Vagina (tissue), 2 donors: ENCODE measurements at regions not wholly inside any gene's neighbourhood (a gene's known extent, or its start where the extent isn't known, plus 50 kb on each side); places are given as distances from the start of the nearest gene placed in this dataset.
A peak's percentile ranks its signal among the peaks of the same experiment; 100 is the strongest.

Experiments
- DNase-seq, 2 donors: peaks; one replicate each; pipeline ENCODE4 v3.0.0-alpha.2; 2017; ENCODE audit errors: extremely low spot score in 2 of 2
- H3K27ac ChIP-seq: fragments of 200-600 bp; sonication (generic); one replicate; pipeline ENCODE4 v1.5.1; 2019
- H3K27me3 ChIP-seq: fragments of 200-600 bp; sonication (generic); one replicate; pipeline ENCODE4 v1.5.1; 2019
- H3K36me3 ChIP-seq, 2 donors: fragments of 200-600 bp; sonication (generic); one replicate each; pipeline ENCODE4 v1.5.1; 2017 to 2019
- H3K4me1 ChIP-seq: fragments of 200-600 bp; sonication (generic); one replicate; pipeline ENCODE4 v1.5.1; 2019
- H3K4me3 ChIP-seq, 2 donors: fragments of 200-600 bp; sonication (generic); 1 replicate in 1 of 2; 2 replicates in 1 of 2; pipeline ENCODE4 v1.5.1; 2016 to 2019
- H3K9me3 ChIP-seq: fragments of 200-600 bp; sonication (generic); one replicate; pipeline ENCODE4 v1.5.1; 2019
- POLR2A ChIP-seq, 2 donors: fragments of 450-650 bp; IDR thresholded peaks; one replicate each; pipeline ENCODE4 v1.6.1; 2017; ENCODE audit warnings: antibody characterized with exemption in 2 of 2, mild to moderate bottlenecking in 2 of 2, moderate library complexity in 2 of 2
- POLR2AphosphoS5 ChIP-seq, 2 donors: sonication (generic); formaldehyde crosslinking; IDR thresholded peaks; one replicate each; pipeline ENCODE4 v1.9.0; 2017; ENCODE audit warnings: antibody characterized with exemption in 2 of 2, mild to moderate bottlenecking in 2 of 2, low read depth in 1 of 2; ENCODE audit not compliant: insufficient read depth in 1 of 2
- intact Hi-C: fragments of 100-400 bp; cut with DNase I; formaldehyde crosslinking; loops from one replicate; pipeline ENCODE4 v1.15.1; 2023
- TF ChIP-seq, protein P1 (sequence below), 3 experiments: fragments of 450-650 bp in 2 of 3; fragments of 200-600 bp in 1 of 3; sonication (generic) in 1 of 3; IDR thresholded peaks; one replicate each; pipeline ENCODE4 v1.5.1; 2017 to 2019; ENCODE audit warnings: antibody characterized with exemption in 3 of 3, mild to moderate bottlenecking in 2 of 3, moderate library complexity in 2 of 3

DNA sequence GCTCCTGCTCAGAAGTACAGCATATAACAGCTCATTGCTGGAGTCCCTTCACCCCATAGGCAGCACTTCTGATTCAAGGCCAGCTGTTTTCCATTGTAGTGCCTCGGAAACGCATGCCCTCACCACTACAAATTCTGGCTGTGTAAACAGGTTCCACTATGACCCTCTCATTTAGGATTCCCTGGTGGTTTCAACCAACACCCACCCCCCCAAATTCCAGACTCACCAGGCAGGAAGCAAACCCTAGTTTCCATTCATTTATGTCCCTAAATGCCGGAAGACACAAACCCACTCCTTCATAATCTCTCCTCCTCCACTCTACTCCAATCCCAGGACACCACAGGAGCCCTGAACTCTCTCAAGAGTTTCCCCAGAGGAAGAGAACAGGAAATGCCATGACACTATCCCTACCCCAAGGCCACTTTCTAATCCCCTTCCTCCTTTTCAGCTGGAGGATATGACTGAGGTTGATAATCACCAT, 75.9 kb upstream of the TMPO start:
- no peak for TF ChIP-seq POLR2A (IDR thresholded peaks at IDR 0.05)
- TF ChIP-seq POLR2AphosphoS5 (IDR thresholded peaks at IDR 0.05; ENCODE audit: insufficient read depth in 1 of 2, low read depth in 1 of 2): no peak
- TF ChIP-seq, protein P1, sequence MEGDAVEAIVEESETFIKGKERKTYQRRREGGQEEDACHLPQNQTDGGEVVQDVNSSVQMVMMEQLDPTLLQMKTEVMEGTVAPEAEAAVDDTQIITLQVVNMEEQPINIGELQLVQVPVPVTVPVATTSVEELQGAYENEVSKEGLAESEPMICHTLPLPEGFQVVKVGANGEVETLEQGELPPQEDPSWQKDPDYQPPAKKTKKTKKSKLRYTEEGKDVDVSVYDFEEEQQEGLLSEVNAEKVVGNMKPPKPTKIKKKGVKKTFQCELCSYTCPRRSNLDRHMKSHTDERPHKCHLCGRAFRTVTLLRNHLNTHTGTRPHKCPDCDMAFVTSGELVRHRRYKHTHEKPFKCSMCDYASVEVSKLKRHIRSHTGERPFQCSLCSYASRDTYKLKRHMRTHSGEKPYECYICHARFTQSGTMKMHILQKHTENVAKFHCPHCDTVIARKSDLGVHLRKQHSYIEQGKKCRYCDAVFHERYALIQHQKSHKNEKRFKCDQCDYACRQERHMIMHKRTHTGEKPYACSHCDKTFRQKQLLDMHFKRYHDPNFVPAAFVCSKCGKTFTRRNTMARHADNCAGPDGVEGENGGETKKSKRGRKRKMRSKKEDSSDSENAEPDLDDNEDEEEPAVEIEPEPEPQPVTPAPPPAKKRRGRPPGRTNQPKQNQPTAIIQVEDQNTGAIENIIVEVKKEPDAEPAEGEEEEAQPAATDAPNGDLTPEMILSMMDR (IDR thresholded peaks at IDR 0.05): no peak
- no peak overlapping the region for H3K4me3 ChIP-seq
- intact Hi-C loops: no loop called here
- no peaks in the 10 kb centered on the region for H3K36me3 ChIP-seq
- no peak for DNase-seq
- no peaks in the 10 kb centered on the region for H3K27me3 ChIP-seq
- peaks cover 10% of the 10 kb centered on the region for H3K4me1 ChIP-seq
- H3K27ac ChIP-seq: no peak overlapping the region
- no peaks in the 10 kb centered on the region for H3K9me3 ChIP-seq

DNA sequence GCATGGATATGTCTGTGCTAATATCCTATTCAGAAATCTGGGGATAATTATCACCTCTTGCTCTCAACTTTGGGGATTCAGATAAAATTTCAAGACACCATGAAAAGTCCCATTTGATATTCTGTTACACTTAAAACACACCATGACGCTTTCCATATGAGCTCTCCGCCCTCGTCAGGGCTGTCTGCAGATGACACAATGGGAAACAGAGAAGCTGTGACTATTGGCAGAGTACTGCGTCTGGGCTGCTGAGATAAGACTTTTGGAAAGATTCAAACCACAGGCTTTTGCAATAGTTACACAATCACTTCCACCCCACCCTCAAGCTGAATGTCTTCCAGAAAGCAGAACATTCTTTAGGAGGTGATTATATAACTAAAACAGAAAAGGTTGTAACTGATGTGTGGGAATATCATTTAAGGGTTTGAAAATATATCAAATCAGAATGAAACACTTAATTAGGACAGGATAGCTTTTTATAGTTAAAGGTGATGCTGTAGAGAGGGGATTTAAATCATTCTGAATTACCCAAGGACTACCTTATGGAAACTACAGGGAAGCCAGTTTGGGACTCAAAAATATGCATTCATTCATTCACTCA, 75.3 kb upstream of the TMPO start:
- H3K9me3 ChIP-seq: no peaks in the 10 kb centered on the region
- DNase-seq: no peak
- no peak overlapping the region for H3K27ac ChIP-seq
- no peaks in the 10 kb centered on the region for H3K36me3 ChIP-seq
- H3K27me3 ChIP-seq: no peaks in the 10 kb centered on the region
- TF ChIP-seq POLR2AphosphoS5 (IDR thresholded peaks at IDR 0.05; ENCODE audit: insufficient read depth in 1 of 2, low read depth in 1 of 2): peak in 1 of 2 donors; percentile 57
- no peak for TF ChIP-seq POLR2A (IDR thresholded peaks at IDR 0.05)
- intact Hi-C loops: no loop called here
- peaks cover 10% of the 10 kb centered on the region for H3K4me1 ChIP-seq
- no peak overlapping the region for H3K4me3 ChIP-seq

DNA sequence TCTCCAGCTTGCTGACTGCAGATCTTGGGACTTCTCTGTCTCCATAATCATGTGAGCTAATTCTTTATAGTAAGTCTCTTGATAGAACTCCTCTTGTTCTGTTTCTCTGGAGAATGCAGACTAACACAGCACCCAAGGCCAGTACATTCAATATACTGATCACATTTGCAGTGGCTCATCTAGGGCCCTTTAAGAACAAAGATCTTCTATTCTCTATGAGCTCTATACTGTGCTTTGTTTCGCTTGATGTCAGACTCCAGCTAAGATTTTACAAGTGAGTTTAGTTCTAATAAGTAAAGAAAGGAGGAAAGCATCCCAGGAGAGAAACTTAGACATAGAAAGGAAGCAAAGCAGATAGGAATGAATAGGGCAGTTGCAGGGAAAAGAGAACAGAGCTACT, 69.3 kb upstream of the TMPO start:
- Histone ChIP-seq H3K27ac (no peak overlapping the region), H3K4me1 (no peaks in the 10 kb centered on the region), H3K4me3 (no peak overlapping the region), H3K9me3 (no peaks in the 10 kb centered on the region), H3K27me3 (no peaks in the 10 kb centered on the region), H3K36me3 (no peaks in the 10 kb centered on the region)
- no peak for TF ChIP-seq POLR2A (IDR thresholded peaks at IDR 0.05)
- TF ChIP-seq, protein P1 (IDR thresholded peaks at IDR 0.05): no peak
- TF ChIP-seq POLR2AphosphoS5 (IDR thresholded peaks at IDR 0.05; ENCODE audit: insufficient read depth in 1 of 2, low read depth in 1 of 2): no peak
- intact Hi-C loops: no loop called here
- DNase-seq: no peak

DNA sequence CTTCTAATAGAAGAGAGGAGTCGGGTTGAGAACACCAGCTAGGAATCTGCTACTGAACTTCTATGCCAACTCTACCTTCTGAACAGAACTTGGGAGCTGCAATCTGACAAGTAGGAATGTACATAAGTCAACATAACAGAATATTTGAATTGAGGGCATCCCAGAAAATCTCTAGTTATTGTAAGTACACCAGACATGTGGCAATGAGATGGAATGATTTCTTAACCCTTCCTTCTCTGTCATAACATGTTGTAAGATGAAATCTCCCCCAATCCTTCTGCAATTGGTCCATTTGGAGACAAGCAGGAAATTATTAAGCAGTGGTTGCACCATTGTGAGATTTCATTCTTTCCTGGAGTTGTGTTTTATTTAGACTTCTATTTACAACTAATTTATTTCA, 68.7 kb upstream of the TMPO start:
- Histone ChIP-seq H3K27me3 (no peaks in the 10 kb centered on the region), H3K4me1 (no peaks in the 10 kb centered on the region), H3K27ac (no peak overlapping the region), H3K9me3 (no peaks in the 10 kb centered on the region), H3K36me3 (no peaks in the 10 kb centered on the region), H3K4me3 (no peak overlapping the region)
- DNase-seq: no peak
- no peak for TF ChIP-seq POLR2AphosphoS5 (IDR thresholded peaks at IDR 0.05; ENCODE audit: insufficient read depth in 1 of 2, low read depth in 1 of 2)
- TF ChIP-seq POLR2A (IDR thresholded peaks at IDR 0.05): no peak
- TF ChIP-seq, protein P1 (IDR thresholded peaks at IDR 0.05): no peak
- intact Hi-C loops: no loop called here

DNA sequence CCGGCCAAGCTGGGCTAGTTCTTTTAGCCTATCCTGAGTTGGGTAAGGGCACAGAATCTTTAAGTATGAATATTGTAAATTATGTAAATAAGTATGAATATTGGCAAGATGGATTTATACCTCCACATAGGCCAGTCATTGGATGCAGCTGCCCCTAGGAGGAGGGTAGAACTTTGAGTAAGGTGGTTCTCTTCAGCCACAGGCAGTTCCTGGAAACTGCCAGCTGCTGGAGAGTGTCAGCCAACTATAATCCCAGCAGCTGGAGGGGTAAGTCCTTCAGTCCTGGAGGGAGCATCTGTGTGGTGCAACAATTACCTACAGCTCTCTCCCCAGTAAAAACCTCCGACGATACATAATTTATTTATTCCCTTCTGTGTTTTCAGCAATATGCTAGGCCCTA, 65.8 kb upstream of the TMPO start:
- no peaks in the 10 kb centered on the region for H3K9me3 ChIP-seq
- intact Hi-C loops: no loop called here

More for the DNA sequence above, 65.8 kb upstream of the TMPO start:
- no peak for DNase-seq
- Histone ChIP-seq H3K27ac (no peak overlapping the region), H3K36me3 (no peaks in the 10 kb centered on the region), H3K4me3 (no peak overlapping the region), H3K4me1 (no peaks in the 10 kb centered on the region), H3K27me3 (no peaks in the 10 kb centered on the region)
- TF ChIP-seq POLR2A (IDR thresholded peaks at IDR 0.05) (no peak), POLR2AphosphoS5 (IDR thresholded peaks at IDR 0.05; ENCODE audit: insufficient read depth in 1 of 2, low read depth in 1 of 2) (no peak)
- TF ChIP-seq, protein P1 (IDR thresholded peaks at IDR 0.05): no peak
